GM19397 (cell line): ENCODE measurements at regions not wholly inside any gene's neighbourhood (a gene's known extent, or its start where the extent isn't known, plus 50 kb on each side); places are given as distances from the start of the nearest gene placed in this dataset.

Experiments
- ATAC-seq: cut with Tn5 transposase; IDR thresholded peaks from one replicate; pipeline ENCODE4 v1.9.1; 2021; ENCODE audit warnings: mild to moderate bottlenecking, moderate library complexity; ENCODE audit not compliant: unreplicated experiment

DNA sequence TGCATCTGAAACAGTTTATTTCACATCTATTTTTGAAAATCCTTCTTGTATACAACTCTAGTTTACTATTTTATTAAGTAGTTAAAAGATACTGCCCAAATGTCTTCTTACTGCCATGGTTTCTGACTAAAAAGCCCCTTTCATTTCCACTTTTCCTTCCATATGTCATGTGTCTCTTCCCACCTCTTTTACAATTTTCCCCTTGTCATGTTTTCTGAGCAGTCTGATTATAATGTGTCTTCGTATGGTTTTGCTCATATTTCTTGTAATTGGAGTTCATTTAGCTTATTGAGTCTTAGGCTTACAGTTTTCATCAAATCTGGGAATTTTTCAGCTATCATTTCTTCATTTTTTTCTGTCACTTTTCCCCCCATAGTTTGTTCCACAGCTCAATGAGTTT, 813.9 kb upstream of the GYPC start:
- no peak for ATAC-seq

DNA sequence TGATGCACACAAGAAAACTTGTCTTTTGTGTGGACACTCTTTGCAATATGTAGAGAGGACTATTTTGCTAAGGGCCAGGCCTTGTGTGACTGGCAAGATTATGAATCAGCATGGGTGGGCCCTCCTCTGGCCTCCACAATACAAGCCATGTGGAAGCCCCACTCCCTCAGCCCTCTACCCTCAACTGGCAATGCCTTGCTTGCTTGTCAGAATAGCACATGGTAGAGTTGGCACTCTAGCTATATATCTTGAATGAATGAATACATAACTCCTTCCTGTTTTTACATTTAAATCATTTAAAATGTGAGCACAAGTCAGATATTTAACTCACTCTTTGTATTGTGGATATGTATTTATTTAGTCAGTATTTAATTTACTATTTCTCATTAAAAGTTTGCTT, 805.4 kb upstream of the GYPC start:
- no peak for ATAC-seq

DNA sequence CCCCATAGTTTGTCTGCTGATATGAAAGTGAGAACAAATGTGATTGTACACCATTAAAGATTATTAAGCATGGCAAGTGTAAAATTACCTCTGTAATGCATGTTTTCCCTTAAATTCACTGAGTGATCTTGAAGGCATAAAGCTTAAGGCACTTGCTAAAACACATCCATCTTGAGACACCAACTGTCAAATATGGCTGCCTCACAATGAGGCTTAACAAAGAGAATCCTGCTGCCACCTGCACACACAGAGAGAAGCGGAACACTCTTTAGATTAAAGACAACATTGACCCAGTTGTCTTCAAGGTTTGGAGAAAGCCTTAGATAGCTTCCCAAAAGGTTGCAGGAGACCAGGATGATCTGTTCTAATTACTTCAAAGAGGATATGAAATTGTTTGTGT, 803.6 kb upstream of the GYPC start:
- ATAC-seq: no peak

DNA sequence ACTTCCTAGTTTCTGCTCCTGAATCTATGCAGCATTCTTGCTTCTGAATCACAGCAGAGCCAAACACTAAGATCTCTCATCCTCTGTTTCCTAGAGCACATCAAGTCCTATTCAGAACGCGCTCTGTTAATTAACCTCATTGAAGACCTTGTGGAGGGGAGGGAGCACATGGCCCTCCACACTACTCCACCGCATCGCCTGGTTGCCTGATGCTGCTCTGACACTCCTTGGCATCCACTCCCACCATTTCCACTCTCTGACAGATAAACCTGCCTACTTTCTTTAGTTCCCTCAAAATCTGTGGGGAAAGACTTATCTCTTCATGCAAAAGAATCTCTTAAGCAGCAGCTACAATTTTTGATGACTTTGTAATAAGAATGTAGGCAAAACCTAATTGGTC, 802.3 kb upstream of the GYPC start:
- ATAC-seq: no peak

DNA sequence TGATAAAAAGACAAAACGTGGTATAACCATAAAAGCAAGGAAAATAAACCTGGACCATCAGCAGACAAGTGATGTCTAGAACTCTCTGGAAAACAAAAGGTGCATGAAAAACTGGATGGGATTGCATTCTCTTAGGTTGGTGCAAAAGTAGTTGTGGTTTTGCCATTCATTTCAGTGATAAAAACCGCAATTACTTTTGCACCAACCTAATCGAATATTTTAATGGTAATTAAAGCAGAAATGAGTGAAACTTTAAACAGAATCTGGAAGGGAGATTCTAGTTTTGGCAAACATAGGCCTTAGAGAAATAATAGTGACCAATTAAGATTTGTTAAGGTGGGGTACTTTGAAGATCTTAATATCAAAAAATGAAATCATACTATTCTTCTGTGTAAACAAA, 800.8 kb upstream of the GYPC start:
- ATAC-seq: no peak

DNA sequence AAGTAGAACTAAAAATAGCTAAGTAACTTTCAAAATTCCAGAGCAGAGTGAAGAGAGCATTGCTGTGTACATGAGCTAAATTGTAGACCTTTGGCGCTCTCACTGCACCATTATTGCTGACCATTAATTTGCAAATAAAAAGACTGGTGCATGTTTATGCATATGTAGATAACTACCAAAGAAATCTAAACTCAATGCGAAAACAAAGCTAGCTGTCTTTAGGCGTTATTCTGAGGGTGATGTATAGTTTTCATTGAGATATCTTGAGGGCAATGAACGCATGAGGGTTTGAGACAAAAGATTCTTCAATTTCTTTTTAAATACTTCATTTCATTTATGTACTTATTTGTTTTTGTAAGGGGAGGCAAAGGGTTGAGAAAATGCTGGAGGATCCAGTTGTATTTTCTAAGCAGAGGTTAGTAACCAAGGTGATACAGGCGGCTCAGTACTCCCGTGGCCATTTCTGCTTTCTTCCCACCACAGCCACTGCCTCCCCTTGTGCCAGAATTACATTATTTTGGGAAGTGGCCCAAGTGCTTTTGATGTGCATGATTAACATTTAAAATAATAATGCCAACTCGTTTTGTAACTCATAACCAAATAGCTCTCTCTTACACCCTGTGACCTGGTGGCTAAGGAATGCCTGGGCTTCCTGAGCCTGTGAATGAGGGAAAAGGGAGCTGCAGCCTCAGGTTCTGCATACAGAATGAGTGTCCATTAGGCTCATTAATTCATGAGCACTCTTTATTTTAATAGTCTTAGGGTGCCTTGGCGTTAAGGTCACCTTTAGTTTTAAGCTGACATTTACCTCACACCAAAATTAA, 797.8 kb upstream of the GYPC start:
- no peak for ATAC-seq

DNA sequence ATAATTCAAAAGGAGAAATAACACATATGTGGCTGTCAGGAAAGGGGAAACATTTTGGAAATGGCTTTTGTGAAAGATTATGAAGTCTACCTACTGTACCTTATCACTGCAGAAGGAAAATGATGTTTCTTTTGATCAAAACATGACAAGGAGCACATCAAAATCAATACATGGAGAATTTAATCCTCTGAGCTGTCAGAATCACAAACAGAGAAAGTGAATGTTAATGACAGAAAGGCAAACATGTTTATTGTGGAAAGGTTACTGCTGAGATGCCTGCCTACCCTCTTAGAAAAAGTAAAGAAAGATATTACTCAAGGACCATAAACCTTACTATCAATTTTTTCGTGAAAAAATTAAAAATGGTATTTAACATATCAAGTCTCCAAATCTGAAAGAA, 794.5 kb upstream of the GYPC start:
- no peak for ATAC-seq

DNA sequence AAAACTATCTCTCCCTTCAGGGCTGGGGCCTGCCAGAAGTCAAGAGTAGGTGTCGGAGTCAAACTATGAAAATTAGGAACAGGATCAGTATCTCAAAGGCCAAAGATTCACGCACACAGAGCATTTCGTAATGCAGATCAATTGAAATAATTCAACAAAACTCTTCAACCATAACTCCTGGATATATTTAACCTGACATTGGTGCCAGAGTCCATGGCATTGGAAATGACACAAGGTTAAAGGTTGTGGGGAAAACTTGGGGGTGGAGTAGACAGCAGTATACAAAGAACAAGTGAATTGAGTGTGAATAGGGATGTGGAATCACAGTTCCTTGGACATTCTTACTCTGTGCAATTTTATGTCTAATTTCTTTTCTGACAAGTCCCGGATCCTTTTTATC, 788.0 kb upstream of the GYPC start:
- ATAC-seq: no peak

DNA sequence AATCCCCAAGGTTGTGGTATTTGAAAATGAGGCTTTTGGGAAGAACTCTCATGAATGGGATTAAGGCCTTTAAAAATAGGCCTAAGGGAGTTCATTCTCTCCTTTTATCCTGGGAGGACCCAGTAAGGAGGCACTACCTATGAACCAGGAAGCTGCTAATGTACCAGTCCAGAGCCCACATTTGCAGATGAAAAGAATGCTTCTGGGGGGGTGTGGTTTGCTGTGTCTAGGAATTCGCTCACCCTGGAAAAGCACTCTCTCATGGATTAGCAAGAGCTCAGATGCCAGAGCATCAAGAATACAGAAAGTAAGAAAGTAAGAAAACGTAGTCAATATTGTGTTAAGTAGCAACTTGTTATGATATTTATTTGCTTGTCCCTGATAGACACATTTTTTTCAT, 785.7 kb upstream of the GYPC start:
- ATAC-seq: no peak

DNA sequence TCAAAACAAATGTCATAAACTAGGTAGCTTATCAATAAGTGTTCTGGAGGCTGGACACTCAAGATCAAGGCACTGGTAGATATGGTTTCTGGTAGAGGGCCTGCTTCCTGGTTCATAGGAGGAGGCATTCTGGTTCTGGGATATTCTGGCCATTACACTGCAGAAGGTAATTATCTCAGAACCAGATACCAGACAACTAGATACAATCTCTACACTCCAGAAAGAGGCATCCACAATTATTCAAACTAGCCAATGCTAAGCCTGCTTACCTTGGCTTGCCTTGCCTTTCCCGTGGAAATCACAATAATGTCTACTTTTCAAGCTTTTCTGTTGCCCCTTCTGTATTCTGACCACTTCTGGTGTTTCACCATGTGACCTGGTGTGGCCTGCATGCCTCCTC, 785.2 kb upstream of the GYPC start:
- no peak for ATAC-seq

DNA sequence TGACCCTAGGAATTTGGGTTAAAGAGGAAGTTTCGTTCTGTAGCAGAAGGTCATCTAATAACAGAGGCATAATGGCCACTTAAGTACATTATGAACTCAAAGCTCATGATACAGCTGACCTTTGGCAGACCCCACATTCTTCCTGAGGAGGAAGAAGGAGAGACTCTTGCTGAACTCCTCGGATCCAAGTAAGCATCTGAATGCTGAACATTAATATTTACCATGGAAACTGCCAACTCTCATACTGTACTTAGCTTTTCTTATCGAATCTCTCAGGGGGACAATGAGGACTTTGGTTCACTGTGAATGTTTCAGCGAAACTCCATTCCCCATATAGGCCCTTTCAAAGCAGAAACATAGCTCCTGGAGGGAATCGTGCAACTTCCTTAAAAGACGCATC, 781.4 kb upstream of the GYPC start:
- ATAC-seq: no peak

DNA sequence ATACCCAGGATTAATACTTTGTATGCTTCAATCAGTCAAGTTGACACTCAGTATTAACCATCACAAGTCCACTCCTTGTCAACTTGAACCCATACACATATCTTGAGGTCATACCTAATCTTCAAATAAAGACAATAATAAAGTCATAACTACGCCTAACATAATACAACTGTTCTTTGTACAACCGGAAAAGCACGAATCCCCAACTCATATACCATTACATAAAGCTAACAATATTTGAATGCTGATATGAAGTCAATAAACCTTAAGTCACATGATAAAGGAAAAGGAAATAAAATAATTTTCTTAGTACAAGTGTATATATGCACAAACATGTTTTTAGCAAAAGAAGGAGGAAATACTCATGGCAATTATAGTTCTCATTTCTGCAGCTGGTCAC, 770.6 kb upstream of the GYPC start:
- ATAC-seq: no peak

DNA sequence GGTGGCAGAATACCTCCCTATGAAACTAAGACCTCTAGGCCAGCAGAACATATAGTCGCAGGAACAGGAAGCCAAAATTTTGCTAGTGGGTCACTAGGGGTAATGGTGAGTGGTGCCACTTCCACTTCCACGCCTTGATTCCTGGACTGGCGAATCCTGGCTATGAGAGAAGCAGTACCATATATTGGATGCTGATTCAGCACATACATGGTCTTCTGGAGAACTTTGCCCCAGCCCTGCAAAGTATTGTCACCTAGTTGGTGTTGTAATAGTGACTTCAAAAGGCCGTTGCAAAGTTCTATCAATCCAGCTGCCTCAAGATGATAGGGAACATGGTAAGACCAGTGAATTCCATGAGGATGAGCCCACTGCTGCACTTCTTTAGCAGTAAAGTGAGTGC, 769.8 kb upstream of the GYPC start:
- ATAC-seq: no peak

DNA sequence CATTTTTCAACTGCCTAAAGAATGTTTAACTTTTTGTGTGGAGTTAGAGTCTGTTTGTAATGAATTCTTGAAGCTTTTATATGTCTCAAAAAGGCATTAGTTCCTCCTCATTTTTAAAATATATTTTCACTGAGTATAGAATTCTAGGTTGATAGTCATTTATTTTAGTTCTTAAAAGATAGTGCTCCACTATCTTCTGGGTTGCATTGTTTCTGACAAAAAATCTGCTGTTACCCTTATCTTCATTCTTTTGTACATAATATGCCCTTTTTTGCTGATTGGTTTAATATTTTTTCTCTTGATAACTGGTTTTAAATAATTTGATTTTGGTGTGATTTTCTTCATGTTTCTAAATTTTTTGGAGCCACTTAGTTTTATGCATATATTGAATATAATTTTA, 754.7 kb upstream of the GYPC start:
- ATAC-seq: no peak

DNA sequence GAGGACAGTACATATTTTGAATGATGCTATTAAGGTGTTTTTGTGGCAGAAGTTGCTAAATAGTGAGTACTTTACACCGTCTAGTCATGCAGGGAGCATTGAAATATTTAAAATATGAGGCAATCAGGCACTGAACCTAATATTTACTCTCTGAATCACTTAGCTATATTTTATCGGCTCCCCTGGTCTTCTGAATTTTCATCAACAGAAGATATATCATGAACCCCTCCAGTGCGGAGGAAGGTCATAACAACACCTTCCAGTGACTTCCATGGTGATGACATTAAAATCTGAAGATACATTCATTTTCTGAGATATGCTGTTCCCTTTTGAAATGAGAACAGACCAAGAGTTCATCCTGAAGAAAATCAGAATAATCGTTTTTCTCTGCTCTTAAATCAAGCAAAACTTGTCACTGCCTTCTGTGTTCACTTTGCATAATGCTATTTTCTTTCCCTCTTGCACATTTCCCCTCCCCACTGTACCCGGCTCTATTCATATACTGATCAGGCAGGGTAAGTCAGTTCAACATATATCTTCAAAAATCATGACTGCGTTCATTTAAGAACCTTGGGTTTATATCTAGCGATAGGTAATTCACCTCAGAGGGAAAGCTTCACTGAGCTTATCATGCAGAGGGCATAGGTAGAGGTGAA, 729.9 kb upstream of the GYPC start:
- ATAC-seq: no peak

DNA sequence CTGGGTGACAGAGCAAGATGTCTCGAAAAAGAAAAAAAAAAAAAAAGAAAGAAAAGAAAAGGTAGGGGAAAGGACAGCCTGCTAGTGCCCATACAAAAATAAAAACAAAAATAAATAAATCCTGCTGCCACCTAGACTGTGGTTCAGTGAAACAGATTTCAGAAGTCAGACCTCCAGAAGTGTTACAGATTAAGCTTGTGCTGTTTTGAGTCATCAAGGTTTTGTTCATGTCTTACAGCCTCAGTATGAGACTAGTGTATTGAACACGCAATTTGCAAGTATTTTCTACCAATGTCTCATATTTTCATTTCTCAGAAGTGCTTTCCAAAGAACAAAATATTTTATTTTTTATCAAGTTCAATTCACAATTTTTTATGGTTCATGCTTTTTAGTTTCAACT, 720.4 kb upstream of the GYPC start:
- no peak for ATAC-seq

DNA sequence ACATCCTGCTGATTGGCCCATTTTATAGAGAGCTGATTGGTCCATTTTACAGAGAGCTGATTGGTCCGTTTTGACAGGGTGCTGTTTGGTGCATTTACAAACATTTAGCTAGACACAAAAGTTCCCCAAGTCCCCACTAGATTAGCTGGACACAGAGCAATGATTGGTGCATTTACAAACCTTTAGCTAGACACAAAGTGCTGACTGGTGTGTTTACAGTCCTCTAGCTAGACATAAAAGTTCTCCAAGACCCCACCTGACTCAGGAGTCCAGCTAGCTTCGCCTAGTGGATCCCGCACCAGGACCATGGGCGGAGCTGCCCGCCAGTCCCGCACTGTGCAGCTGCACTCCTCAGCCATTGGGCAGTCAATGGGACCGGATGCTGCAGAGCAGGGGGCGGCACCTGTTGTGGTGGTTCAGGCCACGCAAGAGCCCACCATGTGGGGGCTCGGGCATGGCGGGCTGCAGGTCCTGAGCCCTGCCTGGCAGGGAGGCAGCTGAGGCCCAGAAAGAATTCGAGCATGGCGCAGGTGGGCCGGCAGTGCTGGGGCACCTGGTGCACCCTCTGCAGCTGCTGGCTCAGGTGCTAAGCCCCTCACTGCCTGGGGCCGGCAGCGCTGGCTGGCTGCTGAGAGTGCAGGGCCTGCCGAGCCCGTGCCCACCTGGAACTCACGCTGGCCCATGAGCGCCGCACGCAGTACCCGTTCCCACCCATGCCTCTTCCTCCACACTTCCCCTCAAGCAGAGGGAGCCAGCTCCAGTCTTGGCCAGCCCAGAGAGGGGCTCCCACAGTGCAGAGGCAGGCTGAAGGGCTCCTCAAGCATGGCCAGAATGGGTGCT, 713.2 kb upstream of the GYPC start:
- no peak for ATAC-seq

DNA sequence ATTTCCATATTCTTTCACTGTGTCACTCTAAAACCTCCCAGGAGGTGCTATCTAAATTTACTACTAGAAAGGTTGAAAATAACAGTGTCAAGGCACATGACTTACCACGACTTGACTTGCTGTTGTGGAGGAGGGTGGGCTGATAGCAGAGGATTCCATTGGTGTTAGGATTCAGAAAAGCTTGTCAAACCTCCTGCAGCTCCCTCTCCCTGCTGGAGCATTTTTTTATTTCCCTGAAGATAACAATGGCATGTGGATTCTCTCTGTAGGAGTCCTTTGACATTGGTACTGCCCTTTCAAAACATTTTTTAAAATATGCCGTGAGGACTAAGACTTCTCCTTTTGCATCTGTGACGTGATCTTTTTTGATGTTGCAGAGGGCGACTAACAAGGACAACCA, 696.9 kb upstream of the GYPC start:
- ATAC-seq: no peak

DNA sequence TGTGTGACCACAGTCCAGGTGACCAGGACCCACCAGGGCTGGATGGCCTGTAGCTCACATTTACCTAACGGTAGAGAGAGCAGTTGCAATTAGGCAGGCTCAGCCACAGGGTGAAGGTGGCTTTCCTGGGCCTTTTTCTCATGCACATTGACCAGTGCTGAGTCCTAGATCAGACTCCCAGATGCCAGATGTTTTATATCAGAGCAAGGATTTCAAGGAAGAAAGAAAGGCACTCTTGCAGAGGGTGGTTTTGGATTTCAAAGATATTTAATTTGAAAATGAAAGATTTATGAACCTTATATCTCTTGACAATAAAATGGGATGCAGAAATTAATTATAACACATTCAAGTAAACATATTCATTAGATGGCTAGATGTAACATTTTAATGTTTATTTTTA, 694.2 kb upstream of the GYPC start:
- ATAC-seq: no peak

DNA sequence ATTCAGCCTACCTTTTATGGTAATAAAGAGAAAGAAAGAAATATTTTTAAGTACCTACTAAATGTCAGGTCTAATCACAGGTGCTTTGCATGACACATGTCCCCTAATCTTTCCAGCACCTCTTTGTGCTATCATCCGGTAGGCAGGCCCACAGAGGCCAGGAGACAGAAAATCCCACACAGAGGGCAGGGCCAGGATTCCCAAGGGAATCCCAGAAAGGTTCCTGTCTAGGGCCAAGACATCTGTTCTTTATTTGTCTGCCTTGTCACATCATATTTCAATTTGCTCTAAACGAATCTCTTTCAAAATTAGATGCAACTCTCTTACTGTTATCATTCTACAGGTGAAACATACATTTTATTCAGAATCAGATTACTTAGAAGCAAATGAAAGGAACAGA, 676.1 kb upstream of the GYPC start:
- ATAC-seq: no peak

DNA sequence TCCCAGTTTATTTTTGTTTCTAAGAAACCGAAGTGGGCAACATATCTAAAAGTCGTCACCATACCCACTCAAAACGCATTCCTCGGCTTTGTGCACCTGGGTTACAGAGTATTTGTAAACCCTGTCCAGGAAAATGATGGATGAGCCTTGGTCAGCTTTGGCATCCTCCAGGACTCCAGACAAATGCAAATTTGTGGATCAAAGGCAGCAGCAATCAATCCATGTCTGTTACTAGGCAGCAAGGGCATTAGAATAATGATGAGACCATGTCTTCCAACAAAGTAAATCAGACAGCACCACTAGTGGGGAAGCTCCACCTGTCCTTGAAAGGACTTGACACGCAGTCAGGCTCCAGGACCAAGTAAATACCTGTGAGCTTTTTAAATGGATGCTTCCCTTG, 672.6 kb upstream of the GYPC start:
- ATAC-seq: no peak

DNA sequence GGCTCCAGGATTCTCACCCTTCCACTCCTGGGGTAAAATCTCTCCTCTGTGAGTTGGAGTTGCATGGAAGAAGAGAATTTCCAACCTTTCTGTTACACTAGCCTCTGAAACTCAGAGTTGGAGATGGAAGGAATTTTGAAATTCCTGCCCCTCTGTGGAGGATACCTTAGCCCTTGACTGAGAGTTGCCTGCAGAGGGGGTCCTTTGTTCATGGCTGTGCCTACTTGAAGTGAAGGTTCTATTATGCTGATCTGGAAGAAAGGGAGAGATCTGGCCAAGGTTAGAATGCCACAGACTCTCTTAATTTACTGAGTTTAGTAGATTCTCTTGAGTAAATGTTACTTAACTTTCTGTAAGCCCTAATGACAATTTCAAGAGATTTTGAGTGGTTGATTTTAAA, 626.6 kb upstream of the GYPC start:
- ATAC-seq: no peak
